ENCODE measurements at regions not wholly inside any gene's neighbourhood (a gene's known extent, or its start where the extent isn't known, plus 50 kb on each side); places are given as distances from the start of the nearest gene placed in this dataset.
A peak's percentile ranks its signal among the peaks of the same experiment; 100 is the strongest.

GRCh38 chrX:22748093-22748999, 251.4 kb upstream of the DDX53 start:
- TF ChIP-seq CTCF (IDR thresholded peaks at IDR 0.05) = peak in 2 of 3 experiments; percentile 8 to 66
- no peak for TF ChIP-seq POLR2A (IDR thresholded peaks at IDR 0.05)

All from testis (tissue), 2 donors.